ENCODE measurements at regions not wholly inside any gene's neighbourhood (a gene's known extent, or its start where the extent isn't known, plus 50 kb on each side); places are given as distances from the start of the nearest gene placed in this dataset.
A peak's percentile ranks its signal among the peaks of the same experiment; 100 is the strongest.

GRCh38 chr9:78954286-78954685 lies 617.5 kb upstream of the TLE4 start:
- Histone ChIP-seq H3K9me3 (peaks cover 0 to 24% of the 10 kb centered on the region in 2 donors), H3K4me1 (no peaks in the 10 kb centered on the region), H3K27me3 (no peaks in the 10 kb centered on the region), H3K36me3 (no peaks in the 10 kb centered on the region), H3K27ac (no peak overlapping the region), H3K4me3 (no peak overlapping the region)
- DNase-seq: peak in 1 of 4 donors; percentile 33
- intact Hi-C loops (cut with DNase I): no loop called here
- TF ChIP-seq, protein P1, sequence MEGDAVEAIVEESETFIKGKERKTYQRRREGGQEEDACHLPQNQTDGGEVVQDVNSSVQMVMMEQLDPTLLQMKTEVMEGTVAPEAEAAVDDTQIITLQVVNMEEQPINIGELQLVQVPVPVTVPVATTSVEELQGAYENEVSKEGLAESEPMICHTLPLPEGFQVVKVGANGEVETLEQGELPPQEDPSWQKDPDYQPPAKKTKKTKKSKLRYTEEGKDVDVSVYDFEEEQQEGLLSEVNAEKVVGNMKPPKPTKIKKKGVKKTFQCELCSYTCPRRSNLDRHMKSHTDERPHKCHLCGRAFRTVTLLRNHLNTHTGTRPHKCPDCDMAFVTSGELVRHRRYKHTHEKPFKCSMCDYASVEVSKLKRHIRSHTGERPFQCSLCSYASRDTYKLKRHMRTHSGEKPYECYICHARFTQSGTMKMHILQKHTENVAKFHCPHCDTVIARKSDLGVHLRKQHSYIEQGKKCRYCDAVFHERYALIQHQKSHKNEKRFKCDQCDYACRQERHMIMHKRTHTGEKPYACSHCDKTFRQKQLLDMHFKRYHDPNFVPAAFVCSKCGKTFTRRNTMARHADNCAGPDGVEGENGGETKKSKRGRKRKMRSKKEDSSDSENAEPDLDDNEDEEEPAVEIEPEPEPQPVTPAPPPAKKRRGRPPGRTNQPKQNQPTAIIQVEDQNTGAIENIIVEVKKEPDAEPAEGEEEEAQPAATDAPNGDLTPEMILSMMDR (IDR thresholded peaks at IDR 0.05): no peak
- ATAC-seq: no peak

- no peaks in the 10 kb centered on the region for H3K4me1 ChIP-seq
- ATAC-seq (no peak), DNase-seq (no peak)
- no peaks in the 10 kb centered on the region for H3K36me3 ChIP-seq
- peaks cover 0 to 21% of the 10 kb centered on the region in 2 donors for H3K9me3 ChIP-seq
- H3K4me3 ChIP-seq: no peak overlapping the region
- intact Hi-C loops (cut with DNase I): no loop called here
- TF ChIP-seq, protein P1 (IDR thresholded peaks at IDR 0.05): no peak
- H3K27me3 ChIP-seq: no peaks in the 10 kb centered on the region
- no peak overlapping the region for H3K27ac ChIP-seq
These were observed 612.9 kb upstream of the TLE4 start for GRCh38 chr9:78958892-78959291.

GRCh38 chr9:78962156-78962555 lies 609.6 kb upstream of the TLE4 start:
- H3K9me3 ChIP-seq: peaks cover 0 to 21% of the 10 kb centered on the region in 2 donors
- H3K27ac ChIP-seq: no peak overlapping the region
- no peak for DNase-seq
- no peak for ATAC-seq
- no peaks in the 10 kb centered on the region for H3K36me3 ChIP-seq
- TF ChIP-seq, protein P1 (IDR thresholded peaks at IDR 0.05): no peak
- H3K27me3 ChIP-seq: no peaks in the 10 kb centered on the region
- H3K4me3 ChIP-seq: no peak overlapping the region
- no peaks in the 10 kb centered on the region for H3K4me1 ChIP-seq
- intact Hi-C loops (cut with DNase I): no loop called here

DNA sequence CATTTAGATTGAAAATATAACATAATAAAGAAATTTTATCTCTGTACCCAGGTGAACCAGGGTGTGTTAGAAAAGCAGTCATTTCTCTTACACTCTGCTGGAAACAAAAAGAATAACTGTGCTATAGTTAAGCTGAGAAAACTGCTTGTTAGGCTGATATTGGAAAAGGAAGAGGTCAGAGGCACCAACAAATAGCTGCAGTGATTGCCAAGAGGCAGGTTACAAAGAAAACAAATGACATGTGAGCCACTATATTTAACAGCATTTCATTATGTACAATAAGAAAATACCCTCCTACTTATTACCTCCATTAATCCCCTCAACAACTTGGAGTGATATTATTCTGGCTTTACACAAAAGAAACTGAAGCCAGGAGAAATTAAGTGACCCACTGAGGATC lies 607.9 kb upstream of the TLE4 start:
- intact Hi-C loops (cut with DNase I): no loop called here
- TF ChIP-seq, protein P1 (IDR thresholded peaks at IDR 0.05): no peak

DNA sequence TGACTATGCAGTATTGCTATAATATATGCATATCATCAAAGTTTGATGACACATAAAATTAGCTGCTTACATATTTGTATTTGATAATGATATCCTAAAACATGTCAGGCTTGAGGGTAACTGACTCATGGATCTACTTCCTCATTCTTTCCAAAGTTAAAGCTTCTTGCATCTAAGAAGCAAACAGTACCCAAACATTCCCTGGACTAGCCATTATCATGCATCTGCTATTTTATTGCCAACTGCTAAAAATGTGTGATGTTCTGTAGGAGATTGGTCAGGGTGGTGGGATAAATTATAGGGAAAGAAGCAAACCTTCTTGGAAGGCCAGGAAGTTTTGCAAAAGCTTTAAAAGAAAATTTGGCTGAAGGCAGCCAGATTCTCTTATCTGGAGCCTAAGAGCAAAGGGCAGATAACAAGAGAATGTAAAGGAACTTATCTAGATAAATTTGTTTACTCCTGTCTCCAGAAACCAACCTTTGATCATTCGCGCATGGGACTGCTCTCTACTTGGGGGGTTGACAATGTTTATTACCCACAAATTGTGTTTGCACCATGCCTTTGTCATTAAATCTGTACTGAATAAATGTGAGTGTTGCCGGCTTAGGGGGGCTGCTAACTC lies 604.1 kb upstream of the TLE4 start:
- no peaks in the 10 kb centered on the region for H3K9me3 ChIP-seq
- H3K27me3 ChIP-seq: no peaks in the 10 kb centered on the region
- TF ChIP-seq, protein P1 (IDR thresholded peaks at IDR 0.05): no peak
- ATAC-seq (no peak), DNase-seq (no peak)
- intact Hi-C loops (cut with DNase I): no loop called here
- H3K4me1 ChIP-seq: no peaks in the 10 kb centered on the region
- H3K36me3 ChIP-seq: no peaks in the 10 kb centered on the region
- H3K27ac ChIP-seq: no peak overlapping the region
- no peak overlapping the region for H3K4me3 ChIP-seq

More for the DNA sequence above, 607.9 kb upstream of the TLE4 start:
- Histone ChIP-seq H3K9me3 (peaks cover 0 to 16% of the 10 kb centered on the region in 2 donors), H3K27ac (no peak overlapping the region), H3K36me3 (no peaks in the 10 kb centered on the region), H3K4me1 (no peaks in the 10 kb centered on the region), H3K4me3 (no peak overlapping the region), H3K27me3 (no peaks in the 10 kb centered on the region)
- no peak for DNase-seq
- ATAC-seq: no peak

All from left lung (tissue), 4 donors.